Endothelial cell of hepatic sinusoid (primary cell): ENCODE measurements at regions not wholly inside any gene's neighbourhood (a gene's known extent, or its start where the extent isn't known, plus 50 kb on each side); places are given as distances from the start of the nearest gene placed in this dataset.

Experiments
- in situ Hi-C: cut with HindIII; loops from 2 replicates; pipeline ENCODE4 v1.10.0; 2017; ENCODE audit warnings: low sequenced_read_pairs

DNA sequence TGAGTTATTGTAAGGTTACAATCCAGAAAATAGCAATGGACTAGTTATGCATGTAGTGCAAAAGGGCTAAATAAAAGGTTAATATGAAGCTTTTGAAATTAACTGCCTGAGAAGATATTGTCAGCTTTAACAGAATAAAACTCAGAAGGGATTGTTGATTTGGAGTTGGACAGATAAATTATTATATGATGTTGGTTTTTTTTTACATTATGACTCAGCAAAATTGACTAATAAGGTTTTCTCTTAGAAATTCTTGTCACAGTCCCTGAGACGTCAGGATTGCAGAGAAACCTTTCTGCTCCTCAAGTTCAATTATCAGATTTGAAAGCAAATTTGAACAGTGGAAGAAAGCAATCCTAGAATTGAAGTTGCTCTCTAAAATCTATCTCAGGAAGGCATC lies 946.9 kb downstream of the CBLN2 start:
- in situ Hi-C loops, result no loop called here

DNA sequence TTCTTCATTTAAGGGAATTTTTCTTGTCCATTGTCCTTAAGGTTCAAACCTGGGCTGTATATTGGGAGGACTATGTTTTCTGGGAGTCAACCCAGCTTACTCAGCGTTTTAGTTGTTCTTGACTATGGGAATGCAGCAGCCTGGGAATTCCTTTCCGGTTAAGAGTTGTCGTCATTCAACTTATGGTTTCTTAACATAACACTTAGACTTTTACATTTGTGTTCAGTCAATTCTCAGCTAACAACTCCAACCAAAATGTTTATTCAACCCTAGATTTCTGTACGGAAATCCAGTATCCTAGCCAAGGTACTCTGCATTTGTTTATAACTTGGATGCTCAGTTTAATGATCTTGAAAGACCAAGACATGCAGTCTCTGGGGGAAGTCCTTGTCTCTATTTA lies 960.9 kb downstream of the CBLN2 start:
- in situ Hi-C loops, result no loop called here

- in situ Hi-C loops, result no loop called here
Observed at GRCh38 chr18:71554686-71555085, 989.5 kb downstream of the CBLN2 start.

DNA sequence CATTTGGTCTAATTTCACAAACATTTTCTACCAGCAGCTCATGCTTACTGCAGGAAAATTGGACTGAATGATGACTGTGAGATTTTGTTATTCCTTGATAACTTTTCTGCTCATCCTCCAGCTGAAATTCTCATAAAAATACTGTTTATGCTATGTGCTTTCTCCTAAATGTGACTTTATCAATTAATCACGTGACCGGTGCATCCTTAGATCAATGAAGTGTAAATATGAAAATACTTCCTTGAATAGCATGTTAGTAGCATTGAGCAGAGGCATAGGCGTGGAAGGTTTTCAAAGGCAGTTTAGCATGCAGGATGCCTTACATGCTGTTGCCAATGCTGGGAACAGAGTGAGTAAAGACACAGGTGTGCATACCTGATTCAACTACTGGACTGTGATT lies 1002.5 kb downstream of the CBLN2 start:
- in situ Hi-C loops, result no loop called here

DNA sequence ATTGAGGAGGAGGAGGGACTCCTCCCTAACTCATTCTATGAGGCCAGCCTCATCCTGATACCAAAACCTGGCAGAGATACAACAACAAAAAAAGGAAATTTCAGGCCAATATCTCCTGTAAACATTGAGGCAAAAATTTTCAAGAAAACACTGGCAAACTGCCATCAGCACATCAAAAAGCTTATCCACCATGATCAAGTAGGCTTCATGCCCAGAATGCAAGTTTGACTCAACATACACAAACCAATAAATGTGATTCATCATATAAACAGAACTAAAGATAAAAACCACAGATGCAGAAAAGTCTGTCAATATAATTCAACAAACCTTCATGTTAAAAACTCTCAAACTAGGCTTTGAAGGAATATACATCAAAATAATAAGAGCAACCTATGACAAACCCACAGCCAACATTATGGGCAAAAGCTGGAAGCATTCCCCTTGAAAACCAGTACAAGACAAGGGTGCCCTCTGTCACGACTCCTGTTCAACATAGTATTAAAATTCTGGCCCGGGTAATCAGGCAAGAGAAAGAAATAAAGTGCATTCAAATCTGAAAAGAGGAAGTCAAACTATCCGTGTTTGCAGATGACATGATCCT lies 1014.3 kb downstream of the CBLN2 start:
- in situ Hi-C loops, result no loop called here

GRCh38 chr18:71523483-71524435 lies 1020.4 kb downstream of the CBLN2 start:
- in situ Hi-C loops, result no loop called here

- in situ Hi-C loops, result no loop called here
Observed at GRCh38 chr18:71505526-71505925, 1038.6 kb downstream of the CBLN2 start.

DNA sequence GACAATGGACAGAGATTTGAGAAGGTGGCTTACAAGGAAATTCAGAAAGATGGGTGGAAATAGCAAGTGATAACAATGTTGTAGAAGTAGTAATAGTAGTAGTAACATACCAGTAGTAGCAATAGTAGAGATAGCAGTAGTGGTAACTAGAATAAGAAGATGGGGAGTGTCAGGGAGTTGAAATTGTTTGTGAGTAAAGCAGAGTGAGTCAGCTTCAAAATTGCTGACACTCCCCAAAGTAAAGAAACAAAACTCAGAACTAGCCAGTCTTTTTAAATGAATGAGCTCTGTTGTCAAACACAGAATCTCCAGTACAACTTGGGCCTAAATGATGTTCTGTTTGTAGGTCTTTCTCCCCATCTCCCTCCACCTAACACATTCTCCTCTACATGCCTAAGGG lies 1040.9 kb downstream of the CBLN2 start:
- in situ Hi-C loops, result no loop called here

DNA sequence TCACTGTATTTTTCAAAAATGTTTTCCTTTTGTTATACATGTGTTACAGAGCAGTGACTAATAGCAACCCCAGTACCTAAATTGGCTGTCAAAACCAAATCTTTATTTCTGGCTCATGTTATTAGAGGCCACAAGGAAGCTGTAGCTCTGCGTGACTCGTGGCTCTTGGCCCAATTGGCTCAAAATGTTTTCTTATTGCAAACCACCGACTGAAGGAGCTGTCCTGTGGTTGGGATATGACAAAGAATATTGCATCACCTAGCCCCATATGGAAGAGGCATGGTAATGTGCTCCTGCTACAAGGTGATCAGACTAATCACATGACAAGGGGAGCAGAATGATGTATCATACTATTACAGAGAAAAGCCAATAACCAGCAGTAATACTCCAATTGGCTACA lies 1058.5 kb downstream of the CBLN2 start:
- in situ Hi-C loops, result no loop called here

- in situ Hi-C loops, result no loop called here
Observed at GRCh38 chr18:71471963-71472725, 1072.0 kb downstream of the CBLN2 start.

DNA sequence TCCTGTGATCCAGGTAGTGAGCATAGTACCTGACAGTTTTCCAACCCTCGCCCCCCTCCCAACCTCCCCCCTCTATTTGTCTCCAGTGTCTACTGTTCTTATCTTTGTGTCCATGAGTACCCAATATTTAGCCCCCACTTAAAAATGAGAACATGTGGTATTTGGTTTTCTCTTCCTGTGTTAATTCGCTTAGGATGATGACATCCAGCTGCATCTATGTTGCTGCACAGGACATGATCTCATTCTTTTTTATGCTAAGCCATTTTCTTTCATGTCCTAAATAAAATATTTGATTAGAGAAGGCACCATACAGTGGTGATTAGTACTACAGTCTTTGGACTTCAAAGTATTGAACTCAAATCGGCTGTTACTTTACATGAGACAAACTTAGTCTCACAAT lies 1087.9 kb downstream of the CBLN2 start:
- in situ Hi-C loops, result no loop called here

DNA sequence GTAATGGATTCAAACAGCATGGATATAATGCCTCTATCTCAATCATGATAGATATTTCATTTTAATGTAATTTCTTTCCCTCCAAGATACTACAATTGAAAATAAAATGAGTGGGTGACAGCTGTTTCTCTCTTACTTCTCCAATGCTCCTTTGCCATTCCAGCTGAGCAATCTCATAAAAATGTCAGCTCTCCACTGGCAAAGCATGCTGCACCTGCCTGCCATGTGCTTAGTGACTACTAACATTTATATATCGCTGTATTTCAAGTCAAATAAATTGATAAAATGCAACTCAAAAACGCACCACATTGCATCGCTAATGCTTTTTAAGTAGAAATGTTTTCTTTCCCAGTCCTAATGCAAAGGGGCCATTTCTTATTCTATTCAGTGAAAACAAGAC lies 1093.9 kb downstream of the CBLN2 start:
- in situ Hi-C loops, result no loop called here

DNA sequence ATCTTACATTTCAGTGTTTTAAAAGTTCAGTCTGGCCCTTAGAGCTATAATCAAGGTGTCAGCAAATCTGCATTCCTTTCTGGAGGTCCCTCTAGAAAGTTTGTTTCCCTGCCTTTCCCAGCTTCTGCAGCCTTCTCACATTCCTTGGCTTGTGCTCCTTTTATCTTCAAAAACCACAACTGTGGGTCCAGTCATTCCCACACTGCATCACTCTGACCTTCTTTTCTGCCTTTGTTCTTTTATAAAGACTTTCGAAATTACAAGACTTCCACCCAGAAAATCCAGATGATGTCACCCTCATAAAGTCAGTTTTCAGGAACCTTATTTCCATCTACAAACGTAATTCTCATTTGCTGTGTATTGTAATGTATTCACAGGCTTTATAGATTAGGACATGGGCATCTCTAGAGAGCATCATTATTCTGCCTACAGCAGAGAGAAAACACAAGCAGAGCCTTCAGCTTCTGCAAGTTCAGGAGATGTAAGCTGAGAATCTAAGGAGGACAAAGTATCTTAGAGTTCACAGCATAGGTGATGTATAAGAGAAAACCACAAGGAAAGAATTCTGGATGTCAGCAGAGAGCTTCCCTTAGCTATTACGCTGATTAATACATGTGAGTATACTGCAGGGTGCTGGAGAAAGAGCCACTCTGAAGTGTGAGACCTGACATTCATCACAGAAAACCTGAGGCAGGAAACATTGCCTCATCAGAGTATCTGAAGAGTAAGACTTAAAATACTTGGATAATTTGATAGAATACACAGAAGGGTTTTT lies 1100.2 kb downstream of the CBLN2 start:
- in situ Hi-C loops, result no loop called here

- in situ Hi-C loops, result no loop called here
Observed at GRCh38 chr18:71442731-71443141, 1101.4 kb downstream of the CBLN2 start.

GRCh38 chr18:71441156-71441555 lies 1103.0 kb downstream of the CBLN2 start:
- in situ Hi-C loops, result no loop called here

DNA sequence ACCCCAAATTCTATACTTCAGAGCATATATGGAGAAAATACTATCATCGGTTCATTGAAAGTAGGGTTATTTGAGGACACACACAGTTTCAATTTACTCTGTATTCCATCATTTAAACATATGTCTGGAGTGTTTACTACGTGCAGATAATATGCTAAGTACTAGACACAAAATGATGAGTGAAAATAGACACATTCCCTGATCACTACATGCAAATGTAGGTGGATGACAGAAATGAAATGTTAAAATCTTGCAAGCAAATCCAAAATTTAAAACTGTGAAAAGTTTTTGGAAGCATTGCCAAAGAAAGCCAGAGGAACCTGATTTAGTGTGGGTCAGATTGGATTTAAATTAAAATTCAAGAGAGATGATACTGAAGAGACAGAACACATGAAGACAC lies 1106.6 kb downstream of the CBLN2 start:
- in situ Hi-C loops, result no loop called here

DNA sequence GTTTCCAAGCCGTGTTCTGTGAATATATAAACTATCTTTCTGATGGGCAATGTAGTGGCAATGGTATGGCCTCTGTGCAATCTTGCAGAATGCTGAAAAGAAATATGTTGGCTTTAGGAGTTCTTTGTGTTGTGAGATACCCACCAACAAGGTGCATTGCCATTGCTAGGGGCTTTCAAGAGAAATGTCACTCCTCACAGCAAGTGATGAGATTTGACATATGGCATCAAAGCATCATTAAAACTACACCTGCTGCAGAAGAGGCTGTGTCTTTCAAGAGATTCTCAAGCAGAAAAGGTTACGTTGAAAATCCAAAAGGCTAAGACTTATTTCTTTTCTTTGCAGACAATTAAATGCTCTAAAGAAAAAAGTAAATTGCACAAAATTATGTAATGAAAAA lies 1110.8 kb downstream of the CBLN2 start:
- in situ Hi-C loops, result no loop called here

- in situ Hi-C loops, result no loop called here
Observed at GRCh38 chr18:71431689-71432088, 1112.5 kb downstream of the CBLN2 start.

GRCh38 chr18:71431171-71431570 lies 1113.0 kb downstream of the CBLN2 start:
- in situ Hi-C loops, result no loop called here

- in situ Hi-C loops, result no loop called here
Observed at GRCh38 chr18:71426441-71426840, 1117.7 kb downstream of the CBLN2 start.
